HepG2 (cell line): ENCODE measurements at regions not wholly inside any gene's neighbourhood (a gene's known extent, or its start where the extent isn't known, plus 50 kb on each side); places are given as distances from the start of the nearest gene placed in this dataset.

Experiments used
- ATAC-seq: fragments of 200-7000 bp; cut with Tn5 transposase; 3 replicates; pipeline ENCODE4 v1.9.1; 2020; ENCODE audit warnings: mild to moderate bottlenecking, moderate library complexity
- BruUV-seq: library from RNA; stranded (reverse); fragments of 400-500 nt; replicated peaks from 2 replicates; lab custom pipeline; 2021; lab: Mats Ljungman, UMichigan
- CTCF ChIA-PET: fragments of 300-600 bp; formaldehyde crosslinking; extraction: SDS; loops from one replicate; lab custom pipeline; 2021; ENCODE audit warnings: low total read pairs, inconsistent platforms, low intra/inter-chr PET ratio; lab: Yijun Ruan, JAX
- POLR2A ChIA-PET: fragments of 350-600 bp; sonication (Branson Sonifier 250); formaldehyde crosslinking; loops from one replicate; lab custom pipeline; 2020; ENCODE audit warnings: antibody characterized with exemption, inconsistent platforms; lab: Yijun Ruan, JAX
- DNase-seq: peaks from one replicate; pipeline ENCODE4 v3.0.0-alpha.2; 2015; ENCODE audit warnings: low spot score
- FAIRE-seq: peaks from 3 replicates; lab custom pipeline; 2011; peaks lifted over from hg19 to GRCh38; lab: Jason Lieb, UNC
- H2AFZ ChIP-seq: one replicate; pipeline ENCODE4 v1.6.1; 2011; ENCODE audit warnings: low read length, inconsistent platforms
- H3K27ac ChIP-seq: fragments of 300-600 bp; 3 replicates; pipeline ENCODE4 v1.8.0; 2011; ENCODE audit warnings: mixed run types, mild to moderate bottlenecking, mixed read lengths, low read length, inconsistent platforms; ENCODE audit not compliant: insufficient read depth; ENCODE audit errors: extremely low read length
- H3K27me3 ChIP-seq, 2 experiments: fragments of 200-600 bp in 1 of 2; 2 replicates in 1 of 2; 3 replicates in 1 of 2; pipeline versions ENCODE4 v1.6.0 to v1.8.0; 2011; ENCODE audit warnings: low read length in 2 of 2, mild to moderate bottlenecking in 2 of 2, moderate library complexity in 2 of 2, inconsistent platforms in 1 of 2; ENCODE audit not compliant: insufficient read depth in 2 of 2, control insufficient read depth in 1 of 2
- H3K36me3 ChIP-seq, 2 experiments: fragments of 200-600 bp in 1 of 2; replicated peaks in 1 of 2; 2 replicates in 1 of 2; 3 replicates in 1 of 2; pipeline versions ENCODE4 v1.5.1 to v1.8.0; 2011; ENCODE audit warnings: low read length in 2 of 2, inconsistent platforms in 1 of 2; ENCODE audit not compliant: insufficient read depth in 2 of 2, control insufficient read depth in 1 of 2
- H3K4me1 ChIP-seq: 2 replicates; pipeline ENCODE4 v1.5.1; 2012; ENCODE audit warnings: low read length, inconsistent platforms; ENCODE audit not compliant: insufficient read depth
- H3K4me2 ChIP-seq: 2 replicates; pipeline ENCODE4 v1.6.0; 2011; ENCODE audit warnings: low read depth, low read length, inconsistent platforms
- H3K4me3 ChIP-seq, 3 experiments: fragments of 200-600 bp in 1 of 3; sonication (generic), shearing (Covaris generic) in 1 of 3; replicated peaks in 1 of 3; 2 replicates each; pipeline ENCODE4 v1.5.1; 2011 to 2016; ENCODE audit warnings: low read length in 3 of 3, inconsistent platforms in 2 of 3, low read depth in 2 of 3, mild to moderate bottlenecking in 2 of 3, control low read depth in 1 of 3, mixed read lengths in 1 of 3; ENCODE audit not compliant: insufficient read depth in 1 of 3
- H3K79me2 ChIP-seq: one replicate; pipeline ENCODE4 v1.6.1; 2011; ENCODE audit warnings: low read length, inconsistent platforms; ENCODE audit not compliant: insufficient read depth
- H3K9ac ChIP-seq: 2 replicates; pipeline ENCODE4 v1.6.0; 2011; ENCODE audit warnings: mild to moderate bottlenecking, low read depth, low read length, inconsistent platforms; ENCODE audit not compliant: insufficient read depth
- H3K9me3 ChIP-seq: 2 replicates; pipeline ENCODE4 v1.5.1; 2012; ENCODE audit warnings: mild to moderate bottlenecking, low read length
- H4K20me1 ChIP-seq: 2 replicates; pipeline ENCODE4 v1.6.0; 2011; ENCODE audit warnings: inconsistent platforms, mild to moderate bottlenecking, low read length, moderate library complexity; ENCODE audit not compliant: insufficient read depth
- FOXP1 ChIP-seq, 2 experiments: fragments of 450-650 bp in 1 of 2; IDR thresholded peaks; 2 replicates each; pipeline ENCODE4 v1.6.1; 2017 to 2018; ENCODE audit warnings: antibody characterized with exemption in 1 of 2
- GATAD2A ChIP-seq: IDR thresholded peaks from 2 replicates; pipeline ENCODE4 v1.6.1; 2016
- HNF1A ChIP-seq, 2 experiments: sonication (generic) in 1 of 2; formaldehyde crosslinking in 1 of 2; IDR thresholded peaks; 2 replicates each; pipeline versions ENCODE4 v1.4.0 to v1.6.1; 2016 to 2020; ENCODE audit warnings: borderline replicate concordance in 1 of 2, low read depth in 1 of 2, mild to moderate bottlenecking in 1 of 2, missing genetic modification reagents in 1 of 2
- NFE2L2 ChIP-seq: fragments of 150-350 bp; IDR thresholded peaks from 2 replicates; pipeline ENCODE4 v1.6.1; 2014; ENCODE audit warnings: low read length
- SIN3A ChIP-seq: IDR thresholded peaks from 2 replicates; pipeline ENCODE4 v1.6.1; 2011; ENCODE audit warnings: low read depth, mild to moderate bottlenecking, control low read depth, low read length, borderline replicate concordance
- SOX5 ChIP-seq: IDR thresholded peaks from 2 replicates; pipeline ENCODE4 v1.6.1; 2016; ENCODE audit warnings: borderline replicate concordance
- TEF ChIP-seq: sonication (generic); formaldehyde crosslinking; IDR thresholded peaks from 2 replicates; pipeline ENCODE4 v1.5.0; 2020; ENCODE audit warnings: missing genetic modification reagents
- THRA ChIP-seq: sonication (generic); formaldehyde crosslinking; IDR thresholded peaks from 2 replicates; pipeline ENCODE4 v1.4.0; 2020; ENCODE audit warnings: missing genetic modification reagents, borderline replicate concordance
- WGBS: methylation state at CpG from one replicate; pipeline ENCODE4 v1.1.6; 2017; ENCODE audit warnings: low lambda C conversion rate; 5-methylcytosine and 5-hydroxymethylcytosine counted together
- in situ Hi-C: cut with HindIII; loops from 2 replicates; pipeline ENCODE4 v1.10.0; 2017; ENCODE audit warnings: low pct_unique_long_range_greater_than_20kb; ENCODE audit not compliant: extremely low pct_ligation_motif_present
- intact Hi-C: fragments of 100-400 bp; cut with micrococcal nuclease; formaldehyde crosslinking; loops from one replicate; pipeline ENCODE4 v1.10.0; 2022; ENCODE audit not compliant: unreplicated experiment
- TF ChIP-seq, protein P1 (sequence below): sonication (generic); formaldehyde crosslinking; IDR thresholded peaks from 2 replicates; pipeline ENCODE4 v1.5.1; 2020; ENCODE audit warnings: mild to moderate bottlenecking, moderate library complexity, missing genetic modification reagents
- TF ChIP-seq, protein P2 (sequence below): sonication (generic); formaldehyde crosslinking; IDR thresholded peaks from 2 replicates; pipeline ENCODE4 v1.4.0; 2020; ENCODE audit warnings: missing genetic modification reagents
- TF ChIP-seq, protein P3 (sequence below): sonication (generic); formaldehyde crosslinking; IDR thresholded peaks from 2 replicates; pipeline ENCODE4 v1.4.0; 2020; ENCODE audit warnings: missing genetic modification reagents; ENCODE audit errors: not compliant biosample characterization

- Histone ChIP-seq H3K4me2 (peak overlapping the region; percentile 65), H3K27ac (no peak overlapping the region), H2AFZ (no peak overlapping the region), H3K27me3 (0 out of 5 replicates have a peak, but pooled peaks cover 0 to 4% of the 10 kb centered on the region in 2 experiments), H3K36me3 (no peaks in the 10 kb centered on the region), H3K9me3 (no peaks in the 10 kb centered on the region), H3K4me3 (peak overlapping the region in 2 of 3 experiments; percentile 2 to 26; a peak in 3 of 6 replicates), H3K4me1 (peaks cover 29% of the 10 kb centered on the region), H3K79me2 (no peaks in the 10 kb centered on the region), H3K9ac (no peak overlapping the region), H4K20me1 (no peaks in the 10 kb centered on the region)
- in situ Hi-C loops (no loop called here), intact Hi-C loops (no loop called here)
- DNase-seq: peak; percentile 89
- peak; percentile 99 for ATAC-seq
- FAIRE-seq: peak; percentile 78
- WGBS: 1% methylated on average over 3 of the region's 3 CpGs
- ChIA-PET CTCF (no interaction called here), POLR2A (interaction anchor here (1.2 kb wide), 1 partner anchor 617 kb away, joined by 4 read pairs; the partner anchor contains the start of gene SPRY2)
- no TSS peak for BruUV-seq
- TF ChIP-seq SIN3A: no peak
- TF ChIP-seq, protein P1, sequence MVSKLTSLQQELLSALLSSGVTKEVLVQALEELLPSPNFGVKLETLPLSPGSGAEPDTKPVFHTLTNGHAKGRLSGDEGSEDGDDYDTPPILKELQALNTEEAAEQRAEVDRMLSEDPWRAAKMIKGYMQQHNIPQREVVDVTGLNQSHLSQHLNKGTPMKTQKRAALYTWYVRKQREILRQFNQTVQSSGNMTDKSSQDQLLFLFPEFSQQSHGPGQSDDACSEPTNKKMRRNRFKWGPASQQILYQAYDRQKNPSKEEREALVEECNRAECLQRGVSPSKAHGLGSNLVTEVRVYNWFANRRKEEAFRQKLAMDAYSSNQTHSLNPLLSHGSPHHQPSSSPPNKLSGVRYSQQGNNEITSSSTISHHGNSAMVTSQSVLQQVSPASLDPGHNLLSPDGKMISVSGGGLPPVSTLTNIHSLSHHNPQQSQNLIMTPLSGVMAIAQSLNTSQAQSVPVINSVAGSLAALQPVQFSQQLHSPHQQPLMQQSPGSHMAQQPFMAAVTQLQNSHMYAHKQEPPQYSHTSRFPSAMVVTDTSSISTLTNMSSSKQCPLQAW (CRISPR knock-in tag): peak; percentile 52; the same call in 1 of the 2 replicates
- TF ChIP-seq FOXP1 (IDR thresholded peaks at IDR 0.05): no peak
- 0 out of 2 replicates have a peak, but pooled peaks have one; percentile 16 for TF ChIP-seq FOXP1 (CRISPR knock-in tag; IDR thresholded peaks at IDR 0.05)
- TF ChIP-seq, protein P2, sequence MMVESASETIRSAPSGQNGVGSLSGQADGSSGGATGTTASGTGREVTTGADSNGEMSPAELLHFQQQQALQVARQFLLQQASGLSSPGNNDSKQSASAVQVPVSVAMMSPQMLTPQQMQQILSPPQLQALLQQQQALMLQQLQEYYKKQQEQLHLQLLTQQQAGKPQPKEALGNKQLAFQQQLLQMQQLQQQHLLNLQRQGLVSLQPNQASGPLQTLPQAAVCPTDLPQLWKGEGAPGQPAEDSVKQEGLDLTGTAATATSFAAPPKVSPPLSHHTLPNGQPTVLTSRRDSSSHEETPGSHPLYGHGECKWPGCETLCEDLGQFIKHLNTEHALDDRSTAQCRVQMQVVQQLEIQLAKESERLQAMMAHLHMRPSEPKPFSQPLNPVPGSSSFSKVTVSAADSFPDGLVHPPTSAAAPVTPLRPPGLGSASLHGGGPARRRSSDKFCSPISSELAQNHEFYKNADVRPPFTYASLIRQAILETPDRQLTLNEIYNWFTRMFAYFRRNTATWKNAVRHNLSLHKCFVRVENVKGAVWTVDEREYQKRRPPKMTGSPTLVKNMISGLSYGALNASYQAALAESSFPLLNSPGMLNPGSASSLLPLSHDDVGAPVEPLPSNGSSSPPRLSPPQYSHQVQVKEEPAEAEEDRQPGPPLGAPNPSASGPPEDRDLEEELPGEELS (CRISPR knock-in tag): 0 out of 2 replicates have a peak, but pooled peaks have one; percentile 18
- TF ChIP-seq HNF1A (IDR thresholded peaks at IDR 0.05; ENCODE audit: low read depth): peak; percentile 94
- peak; percentile 94 for TF ChIP-seq HNF1A (CRISPR knock-in tag; IDR thresholded peaks at IDR 0.05; ENCODE audit: borderline replicate concordance)
- no peak for TF ChIP-seq NFE2L2
- no peak for TF ChIP-seq TEF (CRISPR knock-in tag)
- peak; percentile 92 for TF ChIP-seq SOX5 (CRISPR knock-in tag)
- TF ChIP-seq THRA (CRISPR knock-in tag): peak; percentile 65; the same call in 1 of the 2 replicates
- peak; percentile 48; the same call in 1 of the 2 replicates for TF ChIP-seq GATAD2A (CRISPR knock-in tag)
- TF ChIP-seq, protein P3, sequence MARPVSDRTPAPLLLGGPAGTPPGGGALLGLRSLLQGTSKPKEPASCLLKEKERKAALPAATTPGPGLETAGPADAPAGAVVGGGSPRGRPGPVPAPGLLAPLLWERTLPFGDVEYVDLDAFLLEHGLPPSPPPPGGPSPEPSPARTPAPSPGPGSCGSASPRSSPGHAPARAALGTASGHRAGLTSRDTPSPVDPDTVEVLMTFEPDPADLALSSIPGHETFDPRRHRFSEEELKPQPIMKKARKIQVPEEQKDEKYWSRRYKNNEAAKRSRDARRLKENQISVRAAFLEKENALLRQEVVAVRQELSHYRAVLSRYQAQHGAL (CRISPR knock-in tag): no peak
Observed at GRCh38 chr13:79724348-79725103, 243.6 kb downstream of the NDFIP2 start.
